Urothelium cell line (cell line): ENCODE measurements at regions not wholly inside any gene's neighbourhood (a gene's known extent, or its start where the extent isn't known, plus 50 kb on each side); places are given as distances from the start of the nearest gene placed in this dataset.
"Not testable (repeated sequence)": the region's sequence is repeated elsewhere in the genome, so short reads cannot be mapped to it uniquely, and the experiment has no call there.

ENCODE experiments used
- DNase-seq: peaks from one replicate; pipeline ENCODE4 v3.0.0; 2011; ENCODE audit warnings: low spot score, mixed read lengths
- FAIRE-seq: peaks from 2 replicates; lab custom pipeline; 2011; peaks lifted over from hg19 to GRCh38; lab: Jason Lieb, UNC

DNA sequence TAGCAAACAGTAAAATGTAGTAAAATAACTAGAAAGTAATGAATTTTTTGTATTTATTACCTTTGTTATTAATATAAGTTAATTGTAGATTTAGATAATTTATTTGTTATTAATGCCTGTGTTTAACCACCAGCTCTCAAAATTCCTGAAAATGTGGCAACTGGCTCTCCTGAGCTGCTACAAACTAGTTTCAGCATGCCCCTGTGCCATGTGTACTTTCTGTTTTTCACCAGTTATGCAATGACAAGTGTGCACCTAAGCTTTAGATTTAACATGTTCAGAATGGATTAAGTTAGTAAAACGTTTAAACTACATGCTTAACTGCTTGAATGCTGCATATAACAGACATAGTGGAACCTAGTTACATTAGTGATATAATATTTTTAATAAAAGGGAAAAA lies 88.1 kb downstream of the POSTN start:
- no peak for FAIRE-seq
- DNase-seq, result no peak

DNA sequence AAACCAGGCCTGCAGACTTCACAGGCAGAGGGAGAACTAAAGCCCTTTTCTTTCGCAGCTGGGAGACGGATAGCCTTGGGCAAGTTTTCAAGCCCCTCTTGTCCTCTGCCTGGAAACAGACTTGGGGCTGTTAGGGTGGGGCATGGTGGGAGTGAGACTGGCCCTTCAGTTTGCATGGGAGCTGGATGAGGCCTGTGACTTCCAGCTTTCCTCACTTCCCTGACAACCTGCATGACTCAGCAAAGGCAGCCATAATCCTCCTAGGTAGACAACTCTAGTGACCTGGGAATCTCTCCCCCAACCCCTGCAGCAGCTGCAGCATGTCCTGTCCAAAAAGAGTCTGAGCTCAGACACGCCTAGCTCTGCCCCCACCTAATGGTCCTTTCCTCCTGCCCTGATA lies 93.0 kb downstream of the POSTN start:
- FAIRE-seq, result no peak

DNA sequence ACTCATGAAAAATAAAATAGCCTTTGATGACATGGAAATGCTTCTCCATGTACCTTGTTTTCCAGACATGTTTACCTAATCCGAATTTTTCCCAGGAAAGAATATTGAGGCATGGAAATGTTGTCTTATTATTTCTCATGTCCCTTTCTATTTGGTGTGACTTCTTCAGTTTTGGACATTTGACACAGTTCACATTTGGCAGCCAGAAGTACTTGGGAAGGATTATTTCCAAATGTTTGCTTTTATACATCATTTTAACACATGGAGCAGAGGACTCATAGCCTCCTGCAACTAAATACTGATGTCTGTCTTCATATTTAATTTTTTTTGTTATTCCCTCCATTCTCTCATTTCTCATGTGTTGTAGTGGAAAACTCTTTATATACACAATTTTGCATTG lies 94.3 kb downstream of the POSTN start:
- FAIRE-seq (no peak), DNase-seq (no peak)

More for the DNA sequence above, 93.0 kb downstream of the POSTN start:
- no peak for DNase-seq

DNA sequence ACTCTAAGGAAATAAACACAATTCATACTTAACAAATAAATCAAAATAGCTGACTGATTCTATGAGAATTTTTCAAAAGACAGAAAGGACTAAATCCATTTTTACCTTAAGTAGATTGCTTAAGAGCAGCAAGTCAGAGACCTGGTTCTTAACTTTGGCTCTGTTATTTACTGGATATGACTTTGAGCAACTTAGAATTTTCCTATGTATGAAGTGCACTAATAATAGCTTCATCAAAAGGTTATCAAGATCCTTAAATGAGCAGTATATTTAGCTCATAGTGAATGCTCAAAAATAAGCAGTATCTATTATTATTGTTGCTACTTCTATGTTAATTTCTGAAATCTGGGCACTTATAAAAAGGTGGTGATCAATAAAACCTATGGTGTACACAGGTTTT lies 95.3 kb downstream of the POSTN start:
- DNase-seq (no peak), FAIRE-seq (no peak)

DNA sequence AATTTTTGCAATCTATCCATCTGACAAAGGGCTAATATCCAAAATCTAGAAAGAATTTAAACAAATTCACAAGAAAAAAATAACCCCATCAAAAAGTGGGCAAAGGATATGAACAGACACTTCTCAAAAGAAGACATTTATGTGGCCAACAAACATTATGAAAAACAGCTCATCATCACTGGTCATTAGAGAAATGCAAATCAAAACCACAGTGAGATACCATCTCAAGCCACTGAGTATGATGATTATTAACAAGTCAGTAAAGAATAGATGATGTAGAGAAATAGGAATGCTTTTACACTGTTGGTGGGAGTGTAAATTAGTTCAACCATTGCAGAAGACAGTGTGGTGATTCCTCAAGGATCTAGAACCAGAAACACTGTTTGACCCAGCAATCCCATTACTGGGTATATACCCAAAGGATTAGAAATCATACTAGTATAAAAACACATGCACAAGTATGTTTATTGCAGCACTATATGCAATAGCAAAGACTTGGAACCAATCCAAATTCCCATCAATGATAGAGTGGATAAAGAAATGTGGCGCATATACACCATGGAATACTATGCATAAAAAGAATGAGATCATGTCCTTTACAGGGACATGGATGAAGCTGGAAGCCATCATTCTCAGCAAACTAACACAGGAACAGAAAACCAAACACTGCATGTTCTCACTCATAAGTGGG lies 96.1 kb downstream of the POSTN start:
- FAIRE-seq, result not testable (repeated sequence)

DNA sequence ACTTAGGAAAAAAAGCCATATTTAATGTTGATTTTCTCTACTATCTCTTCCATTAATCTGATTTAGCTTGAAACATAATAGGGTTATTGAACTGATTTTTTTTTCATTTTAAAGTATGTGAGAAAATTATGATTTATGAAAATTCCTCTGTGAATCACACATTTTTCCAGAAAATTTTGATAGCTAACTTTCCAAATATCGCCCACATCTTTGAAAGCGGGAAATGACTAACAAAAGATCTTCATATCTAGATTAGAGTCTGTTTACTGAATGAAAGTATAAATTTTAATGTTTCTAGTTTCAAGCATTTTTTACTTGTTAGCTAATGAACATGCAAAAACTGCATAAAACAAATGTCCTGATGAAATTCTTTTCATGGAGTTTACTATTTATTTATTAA lies 97.4 kb downstream of the POSTN start:
- no peak for DNase-seq
- FAIRE-seq, result no peak

More for the DNA sequence above, 96.1 kb downstream of the POSTN start:
- DNase-seq, result not testable (repeated sequence)

DNA sequence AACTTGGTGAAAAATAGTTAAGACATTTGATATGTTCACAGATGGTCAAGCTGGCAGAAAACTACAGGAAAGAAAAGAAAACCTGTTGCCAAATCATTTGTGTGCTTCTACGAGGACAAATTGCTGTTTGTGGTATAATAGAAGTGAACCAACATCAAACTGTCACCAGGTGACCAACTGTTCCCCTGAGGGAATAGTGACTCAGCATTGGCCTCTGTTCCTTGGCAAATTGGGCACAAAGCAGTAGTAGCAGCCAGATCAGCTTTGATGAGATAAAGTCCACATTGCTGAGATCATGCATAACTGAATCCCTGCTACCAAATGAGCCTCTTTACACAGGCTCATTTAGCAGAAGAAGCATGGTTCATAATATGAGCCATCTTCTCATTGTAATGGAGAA lies 103.5 kb downstream of the POSTN start:
- FAIRE-seq (no peak), DNase-seq (peak; percentile 10)

DNA sequence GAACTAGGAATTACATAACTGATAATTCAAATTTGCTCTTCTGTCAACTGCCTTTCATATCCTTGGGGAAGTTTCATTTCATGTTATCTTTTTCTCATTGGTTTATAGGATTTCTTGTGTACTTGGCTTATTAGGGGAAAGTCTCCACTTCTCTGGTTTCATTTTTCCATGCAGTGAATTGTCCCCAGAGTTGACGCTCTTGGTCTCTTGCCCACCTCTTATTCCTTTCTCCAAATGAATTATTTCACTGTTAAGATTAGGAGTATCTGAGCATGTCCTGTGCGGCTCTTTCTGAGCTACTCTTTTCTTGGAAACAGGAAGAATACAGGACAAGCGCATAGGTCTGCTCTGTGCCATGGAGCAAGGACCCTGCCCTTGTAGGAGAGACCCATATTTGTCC lies 104.8 kb downstream of the POSTN start:
- no peak for DNase-seq

DNA sequence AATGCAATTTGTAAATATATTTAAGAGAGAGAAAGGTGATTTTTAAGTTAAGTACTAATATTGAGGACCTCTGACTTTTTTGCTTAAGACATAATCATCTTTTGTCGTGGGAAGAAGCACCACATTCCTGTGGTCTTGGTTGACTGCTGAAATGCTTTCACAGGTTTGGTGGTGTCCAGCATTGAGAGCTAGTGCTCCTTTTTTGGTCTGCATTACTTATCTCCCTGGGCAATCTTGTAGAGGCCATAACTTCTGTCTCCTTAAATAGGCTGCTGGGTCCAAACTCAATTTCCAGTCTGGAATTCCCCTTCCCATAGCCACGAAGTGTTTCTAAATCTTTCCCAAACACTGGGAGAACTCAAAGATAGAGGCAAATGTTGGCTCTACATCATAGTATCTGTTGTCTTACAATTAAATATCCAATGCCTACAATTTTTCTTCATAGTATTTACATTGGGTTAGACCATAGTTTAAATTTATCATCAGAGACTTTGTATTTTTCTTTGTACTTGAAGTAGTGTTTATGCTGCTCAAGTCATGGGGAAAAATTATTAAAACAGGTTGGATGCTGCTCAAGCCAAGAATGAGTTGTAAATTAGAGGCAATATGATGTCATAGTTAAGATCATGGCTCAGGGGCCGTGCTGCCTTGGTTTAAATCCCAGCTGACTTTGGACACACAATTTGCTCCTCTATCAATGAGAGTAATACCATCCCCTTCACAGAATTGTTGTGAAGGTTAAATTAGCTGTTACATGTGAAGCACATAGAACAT lies 105.6 kb downstream of the POSTN start:
- FAIRE-seq (no peak), DNase-seq (peak; percentile 43)

More for the DNA sequence above, 104.8 kb downstream of the POSTN start:
- no peak for FAIRE-seq

DNA sequence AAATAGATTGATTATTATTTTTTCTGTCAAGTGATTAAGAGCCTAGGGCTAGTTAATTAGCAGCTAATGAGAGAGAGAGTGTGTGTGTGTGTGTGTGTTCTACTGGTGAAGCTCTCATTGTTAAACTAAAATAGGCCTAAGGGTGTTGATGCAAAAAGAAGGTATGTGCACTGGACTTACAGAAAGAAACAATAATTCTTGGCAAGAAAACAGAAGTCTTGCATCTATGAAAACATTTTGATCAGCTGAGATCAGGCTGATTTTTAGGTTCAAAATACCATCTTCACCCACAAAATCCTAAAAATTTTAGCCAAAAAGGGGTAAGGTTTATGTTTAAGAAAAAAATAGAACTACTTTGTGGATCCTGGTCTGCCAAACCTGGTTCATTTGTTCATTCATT lies 106.5 kb downstream of the POSTN start:
- FAIRE-seq (no peak), DNase-seq (no peak)

DNA sequence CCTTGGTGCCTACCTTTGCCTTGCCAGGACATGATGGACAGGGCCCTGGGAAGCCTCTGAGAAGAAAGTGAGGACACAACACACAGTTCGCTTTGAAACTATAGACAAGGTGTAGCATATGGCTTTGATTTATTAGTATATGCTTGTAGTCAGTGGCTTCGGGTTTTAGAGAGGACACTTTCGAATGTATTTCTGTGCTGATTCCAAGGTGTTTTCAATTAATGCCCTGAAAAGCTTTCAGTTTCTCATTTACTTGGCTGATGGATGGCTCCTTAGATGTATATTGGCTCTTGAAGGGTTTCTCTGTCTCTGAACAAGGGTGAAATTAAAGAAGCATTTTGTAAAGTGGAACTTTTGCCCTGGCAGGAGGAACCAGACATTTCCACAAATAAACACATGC lies 106.9 kb downstream of the POSTN start:
- DNase-seq (no peak), FAIRE-seq (no peak)

DNA sequence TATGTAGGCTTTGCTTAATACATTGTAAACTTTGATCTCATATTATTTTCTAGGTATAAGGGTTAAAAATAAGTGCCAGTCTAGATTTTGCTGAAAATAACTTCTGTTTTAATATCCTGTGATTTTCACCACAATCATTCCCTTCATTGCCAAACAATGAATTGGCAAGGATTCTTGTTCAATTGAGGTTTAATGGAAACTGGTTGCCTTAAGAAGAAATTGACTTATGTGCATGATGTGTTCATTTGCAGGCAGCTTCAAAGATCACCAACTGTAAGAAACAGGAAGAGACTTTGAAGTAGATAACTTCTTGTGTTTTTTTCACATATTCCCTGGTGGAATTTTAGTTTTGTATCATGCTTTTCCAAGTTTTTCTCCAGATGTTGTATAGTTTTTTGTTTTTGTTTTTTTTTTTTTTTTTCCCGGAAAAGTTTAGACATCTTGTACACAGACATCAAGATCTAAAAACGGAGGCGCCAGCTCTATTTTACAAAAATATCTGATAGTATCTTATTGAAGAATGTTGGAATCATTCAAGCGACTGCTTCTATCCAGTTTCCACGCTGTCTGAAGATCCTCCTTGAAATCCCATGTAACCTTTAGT lies 108.3 kb downstream of the POSTN start:
- FAIRE-seq (no peak), DNase-seq (no peak)

DNA sequence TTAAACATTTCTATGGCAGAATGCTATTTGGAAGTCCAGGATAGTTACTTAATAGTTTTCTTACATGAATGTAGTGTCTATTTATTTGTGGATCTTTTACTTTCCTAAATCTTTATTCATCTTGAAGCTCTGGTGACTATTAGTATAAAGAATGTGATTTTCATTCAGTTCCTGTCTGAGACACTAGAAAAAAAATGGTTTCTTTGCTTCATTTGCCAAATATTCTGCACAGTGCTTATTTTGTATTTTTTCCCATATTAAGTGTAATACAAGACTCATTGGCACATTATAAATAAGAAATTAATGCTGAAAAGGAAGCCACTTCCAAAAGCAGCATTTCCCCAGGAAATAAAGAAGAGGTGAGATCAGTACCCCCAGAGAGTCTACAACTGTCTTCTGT lies 109.8 kb downstream of the POSTN start:
- DNase-seq, result no peak

DNA sequence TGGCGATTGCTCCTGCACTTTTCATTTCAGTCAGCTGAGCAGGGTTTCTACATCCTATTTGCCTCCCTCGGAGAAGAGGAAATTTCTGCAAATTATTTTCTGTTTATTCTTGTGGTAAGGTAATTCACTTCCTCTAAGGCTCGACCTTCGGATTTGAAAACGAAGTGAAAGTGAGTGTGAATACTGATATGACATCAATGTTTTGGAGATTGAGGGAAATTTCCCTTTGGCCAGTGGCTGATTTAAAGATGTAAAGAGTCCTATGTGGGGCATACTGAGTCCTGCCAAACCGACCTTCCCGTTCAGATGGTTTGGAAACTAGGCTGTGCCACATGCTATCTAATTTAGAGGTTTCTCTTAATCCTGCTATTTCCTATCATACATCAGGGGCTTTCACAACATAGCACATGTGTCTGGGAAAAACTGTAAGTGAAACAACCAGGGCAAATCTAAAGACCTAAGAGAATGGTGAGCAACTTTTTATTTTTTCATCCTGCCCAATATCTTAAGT lies 112.3 kb downstream of the POSTN start:
- DNase-seq (no peak), FAIRE-seq (no peak)

More for the DNA sequence above, 109.8 kb downstream of the POSTN start:
- FAIRE-seq, result no peak

DNA sequence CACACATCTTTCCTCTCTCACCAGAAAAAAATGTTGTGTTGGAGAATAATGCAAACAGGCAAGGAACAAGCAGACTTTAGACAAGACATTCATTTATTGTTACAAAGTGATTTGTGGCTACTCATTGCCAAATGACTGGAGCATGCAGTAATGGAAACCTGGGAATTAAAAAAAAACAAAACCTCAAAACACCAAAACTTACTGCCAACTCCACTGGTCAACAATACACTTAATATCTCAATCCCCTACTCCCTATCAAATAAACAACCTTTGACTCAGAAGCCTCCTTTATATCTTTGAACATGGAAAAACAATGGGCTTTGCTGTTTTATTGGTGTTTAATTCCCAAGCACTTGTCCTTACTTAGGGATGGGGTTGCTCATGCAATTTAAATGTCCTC lies 112.8 kb downstream of the POSTN start:
- DNase-seq (no peak), FAIRE-seq (no peak)

DNA sequence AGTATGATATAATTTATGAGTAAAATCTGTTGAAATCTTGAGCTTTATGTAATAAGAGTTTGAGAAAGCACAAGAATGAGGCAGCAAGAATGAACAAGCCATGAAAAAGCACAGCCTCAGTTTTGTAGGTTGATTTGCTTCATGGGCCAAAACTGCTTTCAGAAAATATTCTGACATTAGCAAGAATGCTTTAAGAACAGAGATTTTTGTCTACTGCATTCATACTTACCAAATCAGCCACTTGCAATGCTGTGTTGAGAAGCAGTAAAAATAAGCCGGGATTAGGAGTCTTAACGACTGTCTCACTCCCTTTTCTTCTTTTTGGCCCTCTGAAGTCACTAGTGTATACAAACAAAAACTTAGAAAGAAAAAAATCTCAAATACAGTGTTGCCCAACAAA lies 114.5 kb downstream of the POSTN start:
- DNase-seq, result no peak
- FAIRE-seq, result no peak

DNA sequence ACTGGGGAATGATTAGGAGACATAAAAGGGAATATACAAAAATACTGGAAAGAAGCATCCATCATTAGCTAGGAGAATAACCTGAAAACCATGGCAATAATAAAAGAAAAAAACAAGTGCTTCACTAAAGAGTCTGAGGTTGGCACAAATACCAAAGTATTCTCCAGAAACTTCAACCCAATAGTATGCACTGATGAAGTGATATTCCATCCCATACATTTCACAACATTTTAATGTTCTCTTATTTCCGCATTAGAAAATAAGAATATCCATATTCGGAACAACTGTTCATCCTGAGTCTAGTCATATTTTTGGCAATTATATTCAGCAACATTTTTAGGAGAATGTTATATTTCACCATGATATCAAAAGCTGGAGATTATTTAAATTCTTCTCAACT lies 116.2 kb downstream of the POSTN start:
- no peak for FAIRE-seq
- DNase-seq, result no peak

DNA sequence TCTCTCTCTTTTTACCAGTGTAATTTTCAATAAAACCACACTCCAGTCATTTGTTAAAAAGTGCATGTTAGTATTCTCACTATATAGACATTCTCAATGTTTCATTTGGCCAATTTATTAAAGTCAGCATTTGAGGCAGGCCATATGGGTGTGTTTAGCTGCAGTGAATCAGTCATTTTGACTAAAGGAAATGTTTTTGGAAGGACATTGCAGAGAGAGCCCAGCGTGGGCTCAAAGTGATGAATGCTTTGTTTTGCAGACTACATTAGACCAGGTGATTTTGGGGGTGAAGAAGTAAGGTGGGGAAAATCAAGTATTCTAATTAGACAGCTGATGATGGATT lies 116.7 kb downstream of the POSTN start:
- DNase-seq (no peak), FAIRE-seq (no peak)

DNA sequence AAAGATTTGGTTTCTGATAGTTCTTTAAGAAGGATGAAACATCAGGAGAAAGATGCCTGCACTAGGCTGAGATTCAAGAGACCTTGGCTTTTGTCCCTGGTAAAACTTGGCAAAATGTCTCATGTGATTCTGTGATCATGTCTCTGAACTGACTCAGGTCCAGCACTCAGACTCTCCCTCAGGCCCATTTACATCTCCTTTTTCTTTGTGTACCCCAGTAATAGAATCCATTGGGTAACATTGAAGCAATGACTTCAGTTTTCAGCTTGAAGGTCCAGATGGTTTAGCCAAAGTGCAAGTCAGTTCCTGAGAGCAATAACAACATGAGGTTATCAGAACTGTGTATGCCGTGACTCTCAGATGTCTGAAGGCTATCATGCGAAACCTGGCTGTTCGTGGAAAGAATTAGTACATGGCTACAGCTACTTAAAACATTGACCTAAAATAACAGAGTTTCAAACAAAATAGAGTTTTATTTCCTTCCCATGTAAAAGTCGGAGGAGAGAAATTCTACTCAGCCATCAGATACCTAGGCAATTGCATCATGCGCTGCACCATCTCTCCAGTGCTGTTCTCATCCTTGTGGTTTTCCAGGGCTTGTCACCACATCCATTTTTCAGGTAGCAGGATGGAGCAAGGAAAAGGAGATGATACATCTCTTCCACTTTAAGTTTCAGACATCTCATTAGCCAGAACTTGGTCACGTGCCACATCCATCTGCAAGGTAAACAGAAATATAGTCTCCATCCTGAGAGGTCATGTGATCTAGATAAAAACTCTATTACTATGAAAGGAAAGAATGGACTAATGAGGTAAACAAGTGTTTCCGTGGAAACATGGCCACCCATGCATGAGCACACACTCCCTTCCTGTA lies 117.3 kb downstream of the POSTN start:
- no peak for DNase-seq
- FAIRE-seq, result no peak

DNA sequence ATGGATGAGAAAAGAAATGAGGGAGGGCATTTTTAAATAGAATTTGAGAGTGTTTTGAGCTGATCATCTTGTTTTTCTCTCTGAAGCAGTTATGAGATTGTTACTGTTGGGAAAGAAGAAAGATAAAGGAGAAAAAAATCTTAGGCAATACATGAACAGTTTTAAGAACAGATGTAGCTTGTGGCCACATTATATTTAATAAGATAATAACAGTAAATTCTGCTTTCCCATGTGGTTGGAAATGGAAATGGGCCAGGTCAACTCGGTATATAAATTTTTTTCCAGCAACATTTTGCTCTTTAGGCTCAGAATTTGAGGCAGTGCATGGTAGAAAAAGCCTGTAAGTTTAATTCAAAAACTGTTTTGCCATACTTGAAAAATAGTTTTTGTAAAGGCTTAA lies 118.7 kb downstream of the POSTN start:
- DNase-seq, result no peak
- no peak for FAIRE-seq

DNA sequence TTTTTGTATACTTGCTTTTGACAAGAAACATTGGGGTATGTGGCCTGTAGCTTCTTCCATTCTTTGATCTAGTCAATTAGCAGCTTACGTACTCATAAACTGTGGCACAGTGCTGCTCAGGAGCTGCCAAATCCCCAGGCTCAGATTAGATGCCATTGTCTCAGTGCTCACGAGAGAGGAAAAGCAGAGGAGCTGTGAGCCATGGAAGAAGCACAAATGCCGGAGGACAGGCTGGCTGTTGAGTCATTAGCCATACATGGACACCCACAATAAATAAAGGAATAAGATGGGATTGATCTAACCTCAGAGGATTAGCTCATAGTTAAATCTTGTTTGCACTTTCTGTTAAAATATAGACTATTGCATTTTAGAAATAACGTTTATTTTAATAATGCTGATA lies 121.7 kb downstream of the POSTN start:
- FAIRE-seq (no peak), DNase-seq (no peak)
